ENCODE measurements at regions not wholly inside any gene's neighbourhood (a gene's known extent, or its start where the extent isn't known, plus 50 kb on each side); places are given as distances from the start of the nearest gene placed in this dataset.
"Not testable (repeated sequence)": the region's sequence is repeated elsewhere in the genome, so short reads cannot be mapped to it uniquely, and the experiment has no call there.

DNA sequence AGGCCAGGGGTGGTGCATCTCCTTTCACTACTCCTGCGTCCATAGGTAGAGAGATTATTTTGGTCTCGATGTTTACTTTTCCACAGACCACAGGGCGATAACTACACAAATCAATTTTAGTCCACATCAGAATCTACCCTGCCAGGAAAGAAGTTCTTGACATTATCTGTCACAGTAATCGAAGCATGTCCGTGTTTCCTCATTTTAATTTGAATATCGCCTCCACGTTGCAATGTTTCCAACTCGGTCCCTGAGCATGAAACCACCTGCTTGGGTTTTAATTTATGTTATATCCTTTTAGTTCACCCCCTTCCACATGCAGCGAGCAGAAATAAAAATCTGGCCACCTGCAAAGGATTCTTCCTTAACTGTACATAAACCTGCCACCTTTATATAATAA lies 100.1 kb upstream of the ATXN3L start:
- no peak for DNase-seq

DNA sequence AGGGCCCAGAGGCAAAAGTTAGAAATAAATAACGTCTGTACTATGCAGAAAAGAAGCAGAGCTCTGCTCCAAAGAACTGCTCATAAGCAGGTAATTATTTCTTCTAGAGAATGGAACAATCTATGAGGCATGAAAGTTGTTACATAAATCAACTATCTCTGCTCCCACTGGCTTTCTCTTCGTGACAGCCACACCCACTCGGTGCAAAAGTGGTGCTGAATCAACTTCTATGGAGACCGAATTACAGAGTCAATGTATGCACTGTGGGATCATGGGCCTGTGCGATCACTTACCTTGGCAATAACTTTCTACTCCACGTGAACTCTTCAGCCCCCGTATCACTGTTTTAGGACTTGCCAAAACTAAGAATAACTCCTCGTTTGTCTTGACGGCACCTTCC lies 99.4 kb upstream of the ATXN3L start:
- DNase-seq = no peak

DNA sequence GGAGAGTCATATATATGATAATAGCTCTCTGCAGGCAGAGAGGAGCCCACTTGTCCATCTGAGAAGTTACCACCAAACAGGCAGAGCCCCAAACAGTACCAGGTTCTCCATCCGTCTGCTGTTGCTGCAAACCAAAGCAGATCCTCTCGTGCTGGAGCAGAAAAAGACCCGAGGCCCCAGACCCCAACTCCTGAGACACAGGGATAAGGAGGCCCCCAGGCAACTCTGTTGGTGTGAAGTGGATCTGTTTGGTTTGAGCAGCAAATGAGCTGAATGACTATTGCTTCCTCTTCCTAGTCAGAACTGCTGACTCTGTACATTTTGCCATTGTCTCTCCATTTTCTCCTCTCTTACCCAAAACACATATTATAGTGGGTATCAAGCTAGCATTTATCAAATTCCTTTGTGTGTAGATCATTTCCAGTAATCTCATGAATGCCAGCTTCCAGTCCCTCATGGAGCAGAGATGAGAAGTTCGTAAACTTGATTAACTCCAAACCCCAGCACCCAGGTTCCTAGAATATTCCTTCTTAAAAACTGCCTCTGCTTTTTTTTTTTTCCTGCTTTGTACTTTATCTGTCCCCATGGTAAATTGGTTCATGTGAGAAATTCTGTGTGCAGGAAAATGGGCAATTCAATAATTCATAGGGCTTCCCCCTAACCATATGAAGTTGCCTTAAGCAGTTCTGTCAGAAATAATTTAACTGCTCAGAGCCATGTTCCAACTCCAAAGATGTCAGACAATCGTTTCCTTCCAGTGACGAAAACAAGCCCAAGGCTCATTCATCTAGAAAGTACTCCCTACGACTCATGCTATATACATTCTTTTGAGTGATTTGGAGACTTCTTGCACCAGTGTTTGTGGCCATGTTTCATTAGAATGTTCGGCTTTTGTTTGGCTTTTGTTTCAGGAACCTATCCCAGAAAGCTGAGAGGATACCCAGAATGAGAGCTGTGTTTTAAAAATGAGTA lies 98.6 kb upstream of the ATXN3L start:
- DNase-seq = no peak

DNA sequence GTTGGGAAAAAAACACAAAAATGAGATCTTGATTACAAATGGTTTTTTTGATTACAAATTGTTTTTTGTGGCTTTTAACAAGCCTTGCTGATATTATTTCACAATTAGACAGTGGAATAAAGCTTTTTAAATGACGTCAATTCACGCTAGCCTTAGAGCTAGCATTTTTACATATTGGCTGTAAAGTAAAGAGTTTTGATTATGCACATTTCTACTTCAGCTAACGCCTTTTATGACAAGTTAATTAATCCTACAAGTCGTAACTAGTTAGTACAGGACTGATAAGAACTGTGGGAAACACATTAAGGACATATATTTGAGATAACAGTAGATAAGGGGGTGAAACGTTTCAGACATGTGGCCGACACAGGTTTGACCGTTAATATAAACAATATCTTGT lies 95.7 kb upstream of the ATXN3L start:
- no peak for DNase-seq

DNA sequence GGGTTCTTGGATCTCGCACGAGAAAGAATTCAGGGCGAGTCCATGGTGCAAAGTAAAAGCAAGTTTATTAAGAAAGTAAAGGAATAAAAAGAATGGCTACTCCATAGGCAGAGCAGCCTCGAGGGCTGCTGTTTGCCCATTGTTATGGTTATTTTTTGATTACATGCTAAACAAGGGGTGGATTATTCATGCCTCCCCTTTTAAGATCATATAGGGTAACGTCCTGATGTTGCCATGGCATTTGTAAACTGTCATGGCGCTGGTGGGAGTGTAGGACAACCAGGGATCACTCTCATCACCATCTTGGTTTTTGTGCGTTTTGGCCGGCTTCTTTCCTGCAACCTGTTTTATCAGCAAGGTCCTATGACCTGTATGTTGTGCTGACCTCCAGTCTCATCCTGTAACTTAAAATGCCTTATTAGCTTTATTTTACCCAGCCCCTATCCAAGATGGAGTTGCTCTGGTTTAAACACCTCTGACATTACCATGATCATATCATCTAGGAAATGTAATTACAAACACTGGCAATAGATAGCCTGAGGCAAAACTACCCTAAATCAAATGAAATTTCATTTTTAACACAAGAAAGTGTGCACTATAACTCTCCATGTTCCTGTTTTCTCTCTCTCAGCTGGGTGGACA lies 94.3 kb upstream of the ATXN3L start:
- no peak for DNase-seq

DNA sequence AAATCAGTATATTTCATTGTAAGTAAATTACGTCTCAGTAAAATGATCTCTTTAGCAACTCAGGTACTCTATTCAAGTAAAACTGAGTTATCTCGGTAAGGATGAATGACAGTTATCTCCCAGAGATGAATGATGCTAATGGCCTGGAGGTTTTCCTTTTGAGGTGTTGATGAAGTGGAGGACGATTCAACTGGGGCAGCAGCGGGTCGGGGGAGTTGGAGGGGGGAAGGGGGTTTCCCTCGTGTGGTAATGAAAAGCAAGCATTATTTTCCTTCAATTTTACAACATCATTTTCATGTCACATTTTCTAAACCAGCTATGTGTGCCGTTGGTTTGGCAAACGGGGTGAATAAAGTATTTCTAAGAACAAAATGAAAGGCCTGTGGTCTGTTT lies 92.4 kb upstream of the ATXN3L start:
- DNase-seq = no peak

DNA sequence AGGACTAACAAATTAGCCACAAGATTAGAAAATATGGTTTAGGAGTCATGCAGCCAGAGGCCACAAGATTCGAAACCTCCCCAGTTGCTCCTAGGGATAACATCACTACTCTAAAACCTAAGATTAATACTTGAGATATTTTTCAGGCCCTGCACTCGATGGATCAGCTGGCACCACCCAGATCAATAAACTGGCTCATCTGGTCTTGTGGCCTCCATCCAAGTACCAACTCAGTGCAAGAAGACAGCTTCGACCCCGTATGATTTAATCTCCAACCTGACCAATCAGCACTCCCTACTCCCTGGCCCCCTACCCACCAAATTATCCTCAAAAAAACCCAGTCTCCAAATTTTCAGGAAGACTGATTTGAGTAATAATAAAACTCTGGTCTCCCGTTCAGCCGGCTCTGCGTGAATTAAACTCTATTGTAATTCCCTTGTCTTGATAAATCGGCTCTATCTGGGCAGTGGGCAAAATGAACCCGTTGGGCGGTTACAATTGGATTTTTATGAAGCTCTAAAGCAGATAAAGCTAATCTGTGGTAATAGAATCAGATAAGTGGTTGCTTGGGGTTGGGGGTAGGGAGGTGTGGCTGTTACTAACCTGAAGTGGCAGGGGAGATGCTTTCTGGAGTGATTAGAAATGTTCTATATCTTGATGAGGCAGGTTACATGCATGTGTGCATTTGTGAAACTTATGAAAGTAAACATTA lies 91.8 kb upstream of the ATXN3L start:
- no peak for DNase-seq

DNA sequence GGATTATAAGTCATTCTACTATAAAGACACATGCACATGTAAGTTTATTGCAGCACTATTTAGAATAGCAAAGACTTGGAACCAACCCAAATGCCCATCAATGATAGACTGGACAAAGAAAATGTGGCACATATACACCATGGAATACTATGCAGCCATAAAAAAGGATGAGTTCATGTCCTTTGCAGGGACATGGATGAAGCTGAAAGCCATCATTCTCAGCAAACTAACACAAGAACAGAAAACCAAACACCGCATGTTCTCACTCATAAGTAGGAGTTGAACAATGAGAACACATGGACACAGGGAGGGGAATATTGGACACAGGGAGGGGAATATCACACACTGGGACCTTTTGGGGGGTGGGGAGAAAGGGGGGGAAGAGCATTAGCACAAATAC lies 88.7 kb upstream of the ATXN3L start:
- not testable (repeated sequence) for DNase-seq

DNA sequence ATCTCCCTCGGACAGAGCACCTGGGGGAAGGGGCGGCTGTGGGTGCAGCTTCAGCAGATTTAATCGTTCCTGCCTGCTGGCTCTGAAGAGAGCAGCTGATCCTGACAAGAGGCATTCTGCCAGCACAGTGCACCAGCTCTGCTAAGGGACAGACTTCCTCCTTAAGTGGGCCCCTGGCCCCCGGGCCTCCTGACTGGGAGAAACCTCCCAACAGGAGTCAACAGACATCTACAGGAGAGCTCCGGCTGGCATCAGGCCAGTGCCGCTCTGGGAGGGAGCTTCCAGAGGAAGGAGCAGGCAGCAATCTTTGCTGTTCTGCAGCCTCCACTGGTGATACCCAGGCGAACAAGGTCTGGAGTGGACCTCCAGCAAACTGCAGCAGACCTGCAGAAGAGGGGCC lies 84.9 kb upstream of the ATXN3L start:
- DNase-seq = not testable (repeated sequence)

DNA sequence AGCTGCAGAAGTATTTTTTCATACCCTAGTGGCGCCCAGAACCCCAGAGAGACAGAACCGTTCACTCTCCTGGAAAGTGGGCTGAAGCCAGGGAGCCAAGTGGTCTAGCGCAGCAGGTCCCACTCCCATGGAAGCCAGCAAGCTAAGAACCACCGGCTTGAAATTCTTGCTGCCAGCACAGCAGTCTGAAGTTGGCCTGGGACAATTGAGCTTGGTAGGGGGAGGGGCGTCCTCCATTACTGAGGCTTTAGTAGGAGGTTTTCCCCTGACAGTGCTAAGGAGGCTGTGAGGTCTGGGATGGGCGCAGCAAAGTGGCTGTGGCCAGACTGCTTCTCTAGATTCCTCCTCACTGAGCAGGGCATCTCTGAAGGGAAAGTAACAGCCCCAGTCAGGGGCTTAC lies 84.5 kb upstream of the ATXN3L start:
- DNase-seq = no peak

DNA sequence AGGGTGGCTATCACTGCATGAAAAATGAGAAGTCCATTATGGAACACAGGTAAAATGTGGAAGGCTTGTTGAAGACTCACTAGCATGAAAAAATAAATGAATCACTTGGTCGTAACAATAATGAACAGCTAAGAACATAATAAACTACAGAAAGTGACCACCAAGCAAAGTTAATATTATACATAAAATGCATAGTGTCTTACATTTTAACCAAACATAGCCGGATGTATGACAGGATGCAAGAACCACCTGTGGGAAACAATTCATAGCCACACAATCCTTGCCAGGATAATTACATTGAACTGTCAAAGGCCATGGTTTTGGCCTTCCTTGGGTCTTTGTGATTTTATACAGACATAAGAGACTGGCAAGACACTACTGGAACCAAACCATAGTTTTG lies 81.9 kb upstream of the ATXN3L start:
- DNase-seq = no peak

DNA sequence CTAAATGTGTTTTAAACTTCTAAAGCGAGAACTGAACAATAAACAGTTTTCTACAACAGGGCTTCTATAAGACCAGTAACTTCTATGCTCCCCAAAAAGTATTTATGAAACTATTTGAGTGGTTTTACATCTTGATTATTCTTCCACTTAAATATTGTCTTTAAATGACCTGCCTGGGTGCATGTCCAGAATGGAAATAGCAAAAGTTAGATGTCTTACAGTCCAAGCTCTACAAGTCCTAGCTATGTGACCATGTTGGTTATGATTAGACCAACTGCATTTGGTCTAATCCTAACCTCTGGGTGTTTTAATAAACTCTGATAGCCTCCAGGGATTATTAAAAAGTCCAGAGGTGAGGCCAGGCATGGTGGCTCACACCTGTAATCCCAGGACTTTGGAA lies 79.0 kb upstream of the ATXN3L start:
- no peak for DNase-seq

DNA sequence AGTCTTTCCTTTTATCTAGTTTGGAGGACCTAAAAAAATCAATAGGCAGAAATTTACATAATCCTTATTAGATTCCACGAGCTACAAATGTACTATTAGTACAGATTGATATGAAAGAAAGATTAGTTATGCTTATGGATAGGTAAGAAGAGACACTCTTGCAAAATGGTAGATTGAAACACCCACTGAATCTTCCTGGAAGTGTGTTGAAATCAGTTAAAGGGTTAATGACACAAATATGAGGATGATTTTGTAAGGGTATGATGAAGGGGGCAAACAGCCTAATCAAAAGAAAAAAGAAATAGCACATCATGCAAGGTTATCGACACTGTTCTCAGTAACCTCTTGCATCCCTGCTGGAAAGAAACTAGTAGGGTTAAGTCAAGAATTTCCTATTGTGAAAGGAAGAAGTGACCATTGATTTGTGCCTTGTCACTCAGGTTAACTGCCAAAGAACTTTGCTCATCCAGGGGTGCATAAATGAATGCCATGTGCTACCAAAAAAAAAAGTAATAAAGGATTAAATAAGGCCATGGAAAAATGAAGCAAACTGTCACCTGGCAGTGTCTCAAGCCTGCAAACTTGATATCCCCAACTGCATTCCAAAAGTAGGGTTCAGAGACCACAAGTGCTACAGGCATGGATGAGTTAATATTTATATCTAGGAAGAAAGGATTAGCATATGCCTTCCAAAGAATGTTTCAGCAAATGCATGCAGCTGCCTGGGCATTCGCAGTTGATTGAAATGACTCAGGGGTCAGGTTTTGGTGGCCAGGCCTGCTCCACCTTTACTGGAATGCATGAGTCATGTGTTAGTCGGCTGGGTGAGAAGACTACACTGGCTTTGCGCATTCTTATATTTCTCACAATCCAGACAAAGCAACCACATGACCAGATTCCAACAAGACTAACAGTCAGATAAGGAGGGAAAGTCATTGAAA lies 78.3 kb upstream of the ATXN3L start:
- DNase-seq = peak; percentile 2

DNA sequence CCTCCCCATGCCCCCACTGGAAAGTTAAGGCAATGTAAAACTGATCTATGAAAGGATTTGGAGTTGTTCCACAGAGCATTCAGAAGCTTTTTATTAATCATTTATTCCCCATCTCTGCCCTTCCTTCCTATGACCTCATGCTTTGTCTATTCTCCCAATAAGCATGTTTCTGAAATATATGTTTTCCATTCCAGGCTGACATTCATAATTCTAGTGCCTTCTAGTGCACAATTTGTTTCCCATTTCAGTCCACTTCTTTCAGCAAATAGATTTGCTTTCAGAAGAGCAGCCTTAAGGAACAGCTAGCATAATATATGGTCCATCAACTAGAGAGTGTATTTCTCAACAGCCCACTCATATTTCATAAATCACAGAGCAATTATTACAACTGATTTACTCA lies 77.1 kb upstream of the ATXN3L start:
- DNase-seq = no peak

DNA sequence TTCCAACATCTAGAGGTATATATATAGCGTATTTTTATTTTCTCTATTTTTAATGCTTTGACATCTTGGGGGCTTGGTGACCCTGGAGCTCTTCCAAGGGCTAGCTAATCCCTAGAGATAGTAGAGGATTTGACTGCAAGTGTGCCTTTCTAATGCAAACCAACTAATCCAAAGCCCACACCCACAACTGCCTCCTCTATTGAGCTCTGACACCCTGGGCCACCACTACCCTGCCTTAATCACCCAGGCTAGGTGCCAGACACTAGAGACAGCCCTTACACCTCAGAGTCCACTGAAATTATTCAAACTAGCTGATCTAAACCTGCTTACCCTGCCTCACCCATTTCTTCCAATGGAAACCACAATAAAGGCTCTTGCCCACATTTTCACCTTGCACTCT lies 69.6 kb upstream of the ATXN3L start:
- DNase-seq = no peak

DNA sequence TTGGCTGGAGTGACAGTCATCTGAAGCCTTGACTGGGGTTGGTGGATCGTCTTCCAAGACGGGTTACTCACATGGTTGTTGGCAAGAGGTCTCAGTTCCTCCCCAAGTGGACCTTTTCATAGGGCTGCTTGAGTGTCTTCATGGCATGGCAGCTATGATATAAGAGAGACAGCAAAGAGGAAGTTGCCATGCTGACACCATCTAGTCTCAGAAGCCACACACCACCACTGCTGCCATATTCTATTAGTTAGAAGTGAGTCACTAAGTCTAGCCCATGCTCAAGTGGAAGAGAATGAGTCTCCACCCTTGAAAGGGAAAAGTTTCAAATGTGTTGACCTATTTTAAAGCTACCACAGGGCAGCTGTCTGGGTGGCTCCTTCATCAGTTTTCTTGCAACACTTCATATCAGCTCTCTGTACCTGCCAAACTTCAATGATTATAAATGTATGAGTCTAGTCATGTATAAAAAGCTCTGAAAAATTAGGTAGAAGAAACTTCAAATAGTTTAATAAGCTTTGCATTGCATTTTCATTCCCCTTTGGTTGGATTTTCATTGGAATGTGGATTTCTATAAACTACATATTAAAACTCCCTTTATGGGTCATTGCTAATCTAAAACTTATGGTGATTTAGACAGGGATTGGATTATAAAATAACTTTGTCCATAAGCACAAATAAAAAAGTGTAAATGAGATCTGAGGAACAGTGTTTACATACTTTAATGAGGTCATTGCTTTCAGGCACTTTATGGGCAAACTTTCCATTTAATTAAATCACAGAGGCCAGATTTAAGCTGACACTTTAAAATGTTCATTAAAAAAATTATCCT lies 68.0 kb upstream of the ATXN3L start:
- peak; percentile 4 for DNase-seq

DNA sequence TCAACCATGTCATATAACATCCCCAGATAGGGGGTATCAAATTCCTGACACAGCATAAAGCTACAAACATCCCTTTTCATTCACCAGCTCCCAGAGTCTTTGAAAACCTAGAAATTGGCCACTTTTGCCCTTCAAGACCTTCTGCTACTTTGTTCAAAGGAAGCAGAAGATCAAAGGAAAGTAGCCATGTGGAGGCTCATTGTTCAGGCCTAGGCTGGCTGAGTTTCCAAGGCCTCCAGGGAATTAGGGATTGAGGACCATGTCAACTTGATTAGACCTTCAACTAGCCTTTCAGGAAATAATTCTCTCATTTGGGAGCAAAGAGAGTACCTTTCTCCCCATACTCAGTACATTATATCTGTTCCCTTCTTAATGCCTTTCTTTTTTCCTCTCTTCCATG lies 66.8 kb upstream of the ATXN3L start:
- no peak for DNase-seq

DNA sequence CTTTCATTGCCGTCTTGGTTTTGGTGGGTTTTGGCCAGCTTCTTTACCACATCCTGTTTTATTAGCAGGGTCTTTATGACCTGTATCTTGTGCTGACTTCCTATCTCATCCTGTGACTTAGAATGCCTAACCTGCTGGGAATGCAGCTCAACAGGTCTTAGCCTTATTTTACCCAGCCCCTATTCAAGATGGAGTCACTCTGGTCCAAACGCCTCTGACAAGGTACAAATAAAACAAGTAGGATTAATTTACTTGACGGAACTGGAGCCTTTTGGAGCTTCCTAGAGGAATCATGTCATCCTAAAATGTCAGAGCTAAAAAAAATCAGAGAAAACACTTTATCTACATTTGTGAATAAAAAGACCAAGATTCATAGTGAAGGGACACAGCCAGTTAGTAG lies 66.2 kb upstream of the ATXN3L start:
- DNase-seq = no peak

DNA sequence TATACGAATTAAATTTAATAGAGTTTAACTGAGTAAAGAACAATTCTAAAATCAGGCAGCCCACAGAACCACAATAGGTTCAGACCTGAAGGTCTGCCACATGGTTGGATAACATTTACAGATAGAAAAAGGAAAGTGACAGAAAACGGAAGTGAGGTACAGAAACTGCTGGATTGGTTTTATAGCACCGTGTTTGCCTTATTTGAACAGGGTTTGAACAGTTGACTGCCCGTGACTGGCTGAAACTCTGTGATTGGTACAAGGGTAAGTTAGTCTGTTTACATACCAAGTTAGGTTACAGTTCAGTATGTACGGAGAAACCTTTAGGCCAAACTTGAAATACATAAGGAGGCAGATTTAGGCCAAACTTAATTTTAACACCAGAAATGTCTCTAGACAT lies 64.1 kb upstream of the ATXN3L start:
- DNase-seq = no peak

DNA sequence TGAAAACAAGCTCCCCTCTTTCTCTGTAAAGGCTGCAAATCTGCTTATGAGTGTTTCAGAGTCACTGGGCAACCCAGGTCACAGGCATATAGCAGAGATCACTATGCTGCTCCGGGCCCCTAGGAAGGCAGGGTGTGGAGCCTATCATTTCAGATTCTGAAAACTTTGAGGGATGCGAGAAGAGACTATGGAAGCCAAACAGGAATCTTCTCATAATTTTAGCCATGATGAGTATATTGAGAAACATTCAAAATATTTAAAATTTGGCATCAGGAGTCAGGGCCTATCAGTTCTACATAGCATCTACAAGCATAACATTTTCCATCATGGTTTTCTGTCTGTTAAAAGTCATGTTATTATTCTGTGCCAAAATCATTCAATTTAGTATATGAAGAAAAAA lies 61.7 kb upstream of the ATXN3L start:
- no peak for DNase-seq

DNA sequence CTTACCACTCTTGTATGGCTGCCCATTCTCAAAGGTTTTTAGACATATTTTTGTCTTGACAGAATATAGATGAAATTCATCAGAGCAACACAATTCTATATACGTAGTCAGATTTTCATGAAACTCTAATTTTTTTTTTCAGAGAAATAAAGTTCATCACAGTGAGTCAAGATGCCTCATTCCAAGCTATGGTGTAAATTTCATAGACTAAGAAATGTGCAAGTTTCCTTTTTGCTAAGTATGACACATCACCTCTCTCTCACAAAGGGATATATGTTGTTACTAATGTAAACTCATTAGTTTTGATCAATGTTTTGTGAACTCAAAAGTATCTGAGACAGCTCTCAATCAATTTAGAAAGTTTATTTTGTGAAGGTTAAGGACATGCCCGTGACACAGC lies 60.4 kb upstream of the ATXN3L start:
- no peak for DNase-seq
